Hepatocyte (in vitro differentiated cells): ENCODE measurements at regions not wholly inside any gene's neighbourhood (a gene's known extent, or its start where the extent isn't known, plus 50 kb on each side); places are given as distances from the start of the nearest gene placed in this dataset.

Source experiments
- CTCF ChIP-seq: fragments of 200-600 bp; sonication (generic); IDR thresholded peaks from 2 replicates; pipeline ENCODE4 v1.5.1; 2016; ENCODE audit warnings: antibody characterized with exemption, mild to moderate bottlenecking; ENCODE audit not compliant: poor library complexity
- EZH2phosphoT487 ChIP-seq: fragments of 200-600 bp; sonication (generic); IDR thresholded peaks from one replicate; pipeline ENCODE4 v1.6.1; 2018; ENCODE audit warnings: antibody characterized with exemption, mild to moderate bottlenecking, low read depth, moderate library complexity; ENCODE audit not compliant: unreplicated experiment, severe bottlenecking

GRCh38 chr1:55912438-55912837 lies 666.9 kb downstream of the PLPP3 start:
- TF ChIP-seq CTCF, result no peak
- TF ChIP-seq EZH2phosphoT487, result no peak
